HCT116 (cell line): ENCODE measurements at regions not wholly inside any gene's neighbourhood (a gene's known extent, or its start where the extent isn't known, plus 50 kb on each side); places are given as distances from the start of the nearest gene placed in this dataset.

Source experiments
- ATAC-seq: fragments of 200-7000 bp; cut with Tn5 transposase; 2 replicates; pipeline ENCODE4 v1.9.1; 2020; ENCODE audit warnings: mild to moderate bottlenecking, moderate library complexity
- BruUV-seq: library from RNA; stranded (reverse); fragments of 400-500 nt; replicated peaks from 2 replicates; lab custom pipeline; 2021; lab: Mats Ljungman, UMichigan
- CTCF ChIA-PET: fragments of 300-600 bp; sonication (Branson Sonifier 250); formaldehyde crosslinking; loops from one replicate; lab custom pipeline; 2021; ENCODE audit warnings: antibody characterized with exemption; lab: Charles Lee
- POLR2A ChIA-PET: fragments of 300-600, 350-600 bp; sonication (Branson Sonifier 250); formaldehyde crosslinking; loops from one replicate; lab custom pipeline; 2021; ENCODE audit warnings: antibody characterized with exemption; lab: Charles Lee
- RAD21 ChIA-PET, 2 experiments: fragments of 300-600 bp; sonication (Branson Sonifier 250); formaldehyde crosslinking; loops; one replicate each; lab custom pipeline; 2023; ENCODE audit warnings: low total read pairs in 2 of 2; ENCODE audit not compliant: uncharacterized antibody in 2 of 2, unreplicated experiment in 2 of 2, low non-redundant PET in 1 of 2; lab: Charles Lee
- DNase-seq: peaks from one replicate; pipeline ENCODE4 v3.0.0-alpha.2; 2010; ENCODE audit warnings: low read depth, low spot score
- H2AFZ ChIP-seq: fragments of 200-600 bp; shearing (Covaris generic), sonication (generic); 2 replicates; pipeline ENCODE4 v1.6.1; 2017; ENCODE audit warnings: low read depth, mixed run types, mixed read lengths, antibody characterized with exemption, low read length; ENCODE audit not compliant: poor library complexity, severe bottlenecking
- H3K27ac ChIP-seq: 2 replicates; pipeline ENCODE4 v1.5.1; 2012; ENCODE audit warnings: low read depth, low read length
- H3K27me3 ChIP-seq: fragments of 200-600 bp; sonication (generic); 2 replicates; pipeline ENCODE4 v1.6.1; 2016; ENCODE audit warnings: mixed run types, low read length, mixed read lengths; ENCODE audit not compliant: insufficient read depth
- H3K36me3 ChIP-seq, 2 experiments: fragments of 200-500 bp in 1 of 2; fragments of 200-600 bp in 1 of 2; sonication (Bioruptor generic) in 1 of 2; sonication (generic) in 1 of 2; 2 replicates each; pipeline versions ENCODE4 v1.5.1 to v1.6.1; 2014 to 2016; ENCODE audit warnings: low read length in 2 of 2, inconsistent platforms in 1 of 2, mixed read lengths in 1 of 2, mixed run types in 1 of 2; ENCODE audit not compliant: insufficient read depth in 2 of 2, control insufficient read depth in 1 of 2
- H3K4me1 ChIP-seq, 2 experiments: fragments of 200-600 bp in 1 of 2; sonication (generic) in 1 of 2; 2 replicates each; pipeline versions ENCODE4 v1.5.1 to v1.6.1; 2012 to 2017; ENCODE audit warnings: low read length in 2 of 2, inconsistent platforms in 1 of 2, mild to moderate bottlenecking in 1 of 2, mixed read lengths in 1 of 2, mixed run types in 1 of 2, moderate library complexity in 1 of 2; ENCODE audit not compliant: insufficient read depth in 2 of 2, control insufficient read depth in 1 of 2
- H3K4me2 ChIP-seq: fragments of 200-600 bp; sonication (generic); 2 replicates; pipeline ENCODE4 v1.6.1; 2017; ENCODE audit warnings: mixed run types, low read length, mixed read lengths
- H3K4me3 ChIP-seq, 2 experiments: fragments of 200-600 bp in 1 of 2; sonication (generic) in 1 of 2; replicated peaks in 1 of 2; 2 replicates each; pipeline ENCODE4 v1.5.1; 2011 to 2016; ENCODE audit warnings: low read length in 2 of 2, control low read depth in 1 of 2, low read depth in 1 of 2, mild to moderate bottlenecking in 1 of 2, mixed read lengths in 1 of 2, mixed run types in 1 of 2
- H3K79me2 ChIP-seq: fragments of 200-600 bp; sonication (generic); 2 replicates; pipeline ENCODE4 v1.6.1; 2017; ENCODE audit warnings: mild to moderate bottlenecking, mixed run types, low read length, moderate library complexity, mixed read lengths; ENCODE audit not compliant: insufficient read depth
- H3K9ac ChIP-seq: fragments of 200-600 bp; sonication (generic); 2 replicates; pipeline ENCODE4 v1.6.1; 2016; ENCODE audit warnings: low read length, mixed read lengths
- H3K9me2 ChIP-seq: fragments of 200-600 bp; sonication (generic), shearing (Covaris generic); 2 replicates; pipeline ENCODE4 v1.6.1; 2017; ENCODE audit warnings: mixed run types, mild to moderate bottlenecking, moderate library complexity; ENCODE audit not compliant: insufficient read depth
- H3K9me3 ChIP-seq, 2 experiments: fragments of 200-500 bp in 1 of 2; fragments of 200-600 bp in 1 of 2; sonication (Bioruptor generic) in 1 of 2; sonication (generic) in 1 of 2; 2 replicates each; pipeline ENCODE4 v1.6.1; 2014 to 2017; ENCODE audit warnings: low read length in 2 of 2, mixed read lengths in 2 of 2, inconsistent platforms in 1 of 2, low read depth in 1 of 2, mild to moderate bottlenecking in 1 of 2, mixed run types in 1 of 2, moderate library complexity in 1 of 2; ENCODE audit not compliant: control insufficient read depth in 1 of 2, insufficient read depth in 1 of 2
- H4K20me1 ChIP-seq: fragments of 200-600 bp; sonication (generic), shearing (Covaris generic); 2 replicates; pipeline ENCODE4 v1.6.1; 2017; ENCODE audit warnings: mixed run types, mild to moderate bottlenecking, moderate library complexity; ENCODE audit not compliant: insufficient read depth
- ATF3 ChIP-seq: IDR thresholded peaks from 2 replicates; pipeline ENCODE4 v1.6.1; 2012
- EGR1 ChIP-seq: IDR thresholded peaks from 2 replicates; pipeline ENCODE4 v1.6.1; 2012; ENCODE audit warnings: low read depth
- EZH2phosphoT487 ChIP-seq: fragments of 200-600 bp; IDR thresholded peaks from 2 replicates; pipeline ENCODE4 v1.6.1; 2018; ENCODE audit warnings: antibody characterized with exemption, borderline replicate concordance
- SP1 ChIP-seq: IDR thresholded peaks from 2 replicates; pipeline ENCODE4 v1.6.1; 2012; ENCODE audit warnings: low read depth
- intact Hi-C: fragments of 100-400 bp; cut with micrococcal nuclease; formaldehyde crosslinking; loops from 2 replicates; pipeline ENCODE4 v1.10.0; 2022
- TF ChIP-seq, protein P1 (sequence below): IDR thresholded peaks from 2 replicates; pipeline ENCODE4 v1.6.1; 2011; ENCODE audit warnings: mild to moderate bottlenecking, low read length, moderate library complexity; ENCODE audit not compliant: insufficient replicate concordance; ENCODE audit errors: extremely low read depth

DNA sequence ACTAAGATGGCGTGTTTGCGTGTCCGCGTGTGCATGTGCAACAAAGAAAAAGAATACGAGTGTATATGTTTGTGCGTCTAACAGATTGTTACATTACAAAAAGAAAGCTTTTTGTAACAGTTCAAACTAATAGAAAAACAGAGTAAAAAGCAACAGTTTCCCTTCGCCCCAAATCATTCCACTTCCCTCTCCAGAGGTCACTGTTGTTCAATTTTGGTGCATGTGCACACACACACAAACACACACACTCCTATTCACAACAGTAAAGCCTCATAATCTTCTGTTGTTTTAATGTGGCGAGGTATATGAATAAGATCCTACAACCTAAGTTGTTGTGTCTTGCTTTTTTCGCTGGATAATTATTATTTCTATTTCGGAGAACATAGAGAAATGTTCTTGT is 357.3 kb upstream of the SLC8A1 start:
- no peak overlapping the region for H3K27ac ChIP-seq
- H3K9me2 ChIP-seq, result no peaks in the 10 kb centered on the region
- H3K27me3 ChIP-seq, result no peaks in the 10 kb centered on the region
- POLR2A ChIA-PET, result no interaction called here
- no peak for ATAC-seq
- no peak overlapping the region for H2AFZ ChIP-seq
- H3K36me3 ChIP-seq, result no peaks in the 10 kb centered on the region
- CTCF ChIA-PET, result no interaction called here
- no TSS peak for BruUV-seq
- no peaks in the 10 kb centered on the region for H3K9me3 ChIP-seq
- no peaks in the 10 kb centered on the region for H4K20me1 ChIP-seq
- H3K9ac ChIP-seq, result no peak overlapping the region
- no peaks in the 10 kb centered on the region for H3K4me1 ChIP-seq
- no peak overlapping the region for H3K4me3 ChIP-seq
- no peak for TF ChIP-seq EGR1
- TF ChIP-seq, protein P1, sequence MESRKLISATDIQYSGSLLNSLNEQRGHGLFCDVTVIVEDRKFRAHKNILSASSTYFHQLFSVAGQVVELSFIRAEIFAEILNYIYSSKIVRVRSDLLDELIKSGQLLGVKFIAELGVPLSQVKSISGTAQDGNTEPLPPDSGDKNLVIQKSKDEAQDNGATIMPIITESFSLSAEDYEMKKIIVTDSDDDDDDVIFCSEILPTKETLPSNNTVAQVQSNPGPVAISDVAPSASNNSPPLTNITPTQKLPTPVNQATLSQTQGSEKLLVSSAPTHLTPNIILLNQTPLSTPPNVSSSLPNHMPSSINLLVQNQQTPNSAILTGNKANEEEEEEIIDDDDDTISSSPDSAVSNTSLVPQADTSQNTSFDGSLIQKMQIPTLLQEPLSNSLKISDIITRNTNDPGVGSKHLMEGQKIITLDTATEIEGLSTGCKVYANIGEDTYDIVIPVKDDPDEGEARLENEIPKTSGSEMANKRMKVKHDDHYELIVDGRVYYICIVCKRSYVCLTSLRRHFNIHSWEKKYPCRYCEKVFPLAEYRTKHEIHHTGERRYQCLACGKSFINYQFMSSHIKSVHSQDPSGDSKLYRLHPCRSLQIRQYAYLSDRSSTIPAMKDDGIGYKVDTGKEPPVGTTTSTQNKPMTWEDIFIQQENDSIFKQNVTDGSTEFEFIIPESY, result no peak
- DNase-seq, result no peak
- intact Hi-C loops, result no loop called here
- RAD21 ChIA-PET, result no interaction called here
- H3K79me2 ChIP-seq, result no peaks in the 10 kb centered on the region
- H3K4me2 ChIP-seq, result no peak overlapping the region

- ChIA-PET RAD21 (no interaction called here), CTCF (no interaction called here)
- BruUV-seq, result no TSS peak
Observed at GRCh38 chr2:40814616-40815015, 362.7 kb upstream of the SLC8A1 start.

More at GRCh38 chr2:40814616-40815015, 362.7 kb upstream of the SLC8A1 start:
- Histone ChIP-seq H3K27me3 (no peaks in the 10 kb centered on the region), H3K4me1 (no peaks in the 10 kb centered on the region), H3K4me2 (no peak overlapping the region), H4K20me1 (no peaks in the 10 kb centered on the region), H3K27ac (no peak overlapping the region), H3K36me3 (no peaks in the 10 kb centered on the region), H3K4me3 (no peak overlapping the region), H3K9me2 (no peaks in the 10 kb centered on the region), H3K9ac (no peak overlapping the region), H3K9me3 (no peaks in the 10 kb centered on the region; a peak in 1 of 4 replicates), H2AFZ (no peak overlapping the region), H3K79me2 (no peaks in the 10 kb centered on the region)
- ATAC-seq, result no peak
- no peak for DNase-seq
- TF ChIP-seq EZH2phosphoT487, result no peak
- no peak for TF ChIP-seq SP1
- TF ChIP-seq ATF3, result no peak
- intact Hi-C loops, result no loop called here
- POLR2A ChIA-PET, result no interaction called here
